Body of pancreas (tissue), 4 donors: ENCODE measurements at regions not wholly inside any gene's neighbourhood (a gene's known extent, or its start where the extent isn't known, plus 50 kb on each side); places are given as distances from the start of the nearest gene placed in this dataset.

Experiments
- POLR2A ChIP-seq, 3 donors: fragments of 450-650 bp; IDR thresholded peaks; one replicate each; pipeline ENCODE4 v1.6.1; 2016; ENCODE audit warnings: antibody characterized with exemption in 3 of 3, mild to moderate bottlenecking in 2 of 3
- TF ChIP-seq, protein P1 (sequence below), 7 experiments: fragments of 450-650 bp in 4 of 7; fragments of 200-600 bp in 3 of 7; sonication (generic) in 3 of 7; IDR thresholded peaks; one replicate each; pipeline ENCODE4 v1.5.1; 2016 to 2019; ENCODE audit warnings: antibody characterized with exemption in 7 of 7

DNA sequence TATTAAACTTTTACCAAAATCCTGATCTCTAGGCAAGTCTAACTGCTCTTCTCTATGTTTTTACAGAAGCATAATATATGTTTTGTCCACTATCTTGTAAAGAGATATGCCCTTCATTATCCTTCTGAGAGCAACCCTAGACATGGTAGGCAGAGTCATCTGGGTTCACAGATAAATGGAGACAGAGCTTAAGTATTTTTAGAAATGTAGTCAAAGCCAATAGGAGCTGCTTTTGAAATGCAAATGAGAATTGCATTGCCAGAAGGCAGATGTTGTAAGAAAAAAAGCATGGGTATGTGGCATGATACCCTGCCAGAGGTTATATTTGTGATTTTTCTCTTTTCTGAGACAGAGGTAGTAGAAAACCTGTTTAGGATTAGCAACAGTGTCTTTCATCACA lies 964.8 kb downstream of the SORCS3 start:
- TF ChIP-seq, protein P1, sequence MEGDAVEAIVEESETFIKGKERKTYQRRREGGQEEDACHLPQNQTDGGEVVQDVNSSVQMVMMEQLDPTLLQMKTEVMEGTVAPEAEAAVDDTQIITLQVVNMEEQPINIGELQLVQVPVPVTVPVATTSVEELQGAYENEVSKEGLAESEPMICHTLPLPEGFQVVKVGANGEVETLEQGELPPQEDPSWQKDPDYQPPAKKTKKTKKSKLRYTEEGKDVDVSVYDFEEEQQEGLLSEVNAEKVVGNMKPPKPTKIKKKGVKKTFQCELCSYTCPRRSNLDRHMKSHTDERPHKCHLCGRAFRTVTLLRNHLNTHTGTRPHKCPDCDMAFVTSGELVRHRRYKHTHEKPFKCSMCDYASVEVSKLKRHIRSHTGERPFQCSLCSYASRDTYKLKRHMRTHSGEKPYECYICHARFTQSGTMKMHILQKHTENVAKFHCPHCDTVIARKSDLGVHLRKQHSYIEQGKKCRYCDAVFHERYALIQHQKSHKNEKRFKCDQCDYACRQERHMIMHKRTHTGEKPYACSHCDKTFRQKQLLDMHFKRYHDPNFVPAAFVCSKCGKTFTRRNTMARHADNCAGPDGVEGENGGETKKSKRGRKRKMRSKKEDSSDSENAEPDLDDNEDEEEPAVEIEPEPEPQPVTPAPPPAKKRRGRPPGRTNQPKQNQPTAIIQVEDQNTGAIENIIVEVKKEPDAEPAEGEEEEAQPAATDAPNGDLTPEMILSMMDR (IDR thresholded peaks at IDR 0.05) = no peak
- TF ChIP-seq POLR2A (IDR thresholded peaks at IDR 0.05) = no peak
